Activated gamma-delta T cell treated with anti-CD3 and anti-CD28 coated beads, Interleukin-2, amount 50 U/mL, for 16 hours (primary cell): ENCODE measurements at regions not wholly inside any gene's neighbourhood (a gene's known extent, or its start where the extent isn't known, plus 50 kb on each side); places are given as distances from the start of the nearest gene placed in this dataset.
"Not testable (repeated sequence)": the region's sequence is repeated elsewhere in the genome, so short reads cannot be mapped to it uniquely, and the experiment has no call there.

Experiments
- DNase-seq: peaks from one replicate; pipeline ENCODE4 v3.0.0-alpha.2; 2020; ENCODE audit warnings: low read depth

GRCh38 chr20:53872561-53873229 is 197.7 kb downstream of the BCAS1 start:
- DNase-seq: peak; percentile 23

- no peak for DNase-seq
Observed at GRCh38 chr20:53872081-53872541, 198.3 kb downstream of the BCAS1 start.

- DNase-seq: no peak
Observed at GRCh38 chr20:53871541-53871940, 198.9 kb downstream of the BCAS1 start.

DNA sequence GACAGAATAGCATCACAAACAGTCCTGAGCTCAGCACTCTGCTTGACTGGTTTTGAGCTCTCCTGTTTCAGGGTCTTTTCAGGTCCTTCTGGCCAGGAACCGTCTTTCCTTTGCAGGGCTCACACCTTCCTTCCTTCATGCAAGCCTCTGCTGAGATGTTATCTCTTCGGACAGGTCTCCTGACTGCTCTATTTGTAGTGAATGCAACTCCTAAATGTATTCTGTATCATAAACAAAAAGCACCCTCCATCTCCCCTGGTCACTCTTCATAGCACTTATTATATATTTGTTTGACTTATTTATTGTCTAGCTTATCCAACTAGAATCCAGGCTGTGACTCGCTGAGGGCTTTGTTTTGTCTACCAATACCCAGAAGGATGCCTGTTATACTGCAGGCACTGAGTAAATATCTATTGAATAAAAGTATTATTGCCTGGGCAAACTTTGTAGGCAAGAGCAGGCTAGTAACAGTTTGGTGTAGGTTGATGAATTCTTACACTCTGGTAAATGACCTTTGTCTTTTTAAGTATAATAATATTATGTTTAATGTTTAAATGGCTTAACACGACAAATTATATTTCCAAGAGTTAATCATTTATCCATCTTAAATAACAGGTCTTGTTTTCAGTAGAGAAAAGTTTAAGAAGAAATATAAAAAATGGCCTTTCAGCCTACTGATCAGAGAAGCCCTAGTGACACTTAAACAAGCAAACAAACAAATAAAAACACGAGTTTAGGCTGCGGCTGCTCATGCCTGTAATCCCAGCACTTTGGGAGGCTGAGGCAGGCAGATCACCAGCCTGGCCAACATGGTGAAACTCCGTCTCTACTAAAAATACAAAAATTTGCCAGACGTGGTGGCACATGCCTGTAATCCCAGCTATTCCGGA is 199.7 kb downstream of the BCAS1 start:
- DNase-seq: no peak

GRCh38 chr20:53869466-53870258 is 200.7 kb downstream of the BCAS1 start:
- peak; percentile 57 for DNase-seq

GRCh38 chr20:53867741-53868351 is 202.5 kb downstream of the BCAS1 start:
- DNase-seq: no peak

DNA sequence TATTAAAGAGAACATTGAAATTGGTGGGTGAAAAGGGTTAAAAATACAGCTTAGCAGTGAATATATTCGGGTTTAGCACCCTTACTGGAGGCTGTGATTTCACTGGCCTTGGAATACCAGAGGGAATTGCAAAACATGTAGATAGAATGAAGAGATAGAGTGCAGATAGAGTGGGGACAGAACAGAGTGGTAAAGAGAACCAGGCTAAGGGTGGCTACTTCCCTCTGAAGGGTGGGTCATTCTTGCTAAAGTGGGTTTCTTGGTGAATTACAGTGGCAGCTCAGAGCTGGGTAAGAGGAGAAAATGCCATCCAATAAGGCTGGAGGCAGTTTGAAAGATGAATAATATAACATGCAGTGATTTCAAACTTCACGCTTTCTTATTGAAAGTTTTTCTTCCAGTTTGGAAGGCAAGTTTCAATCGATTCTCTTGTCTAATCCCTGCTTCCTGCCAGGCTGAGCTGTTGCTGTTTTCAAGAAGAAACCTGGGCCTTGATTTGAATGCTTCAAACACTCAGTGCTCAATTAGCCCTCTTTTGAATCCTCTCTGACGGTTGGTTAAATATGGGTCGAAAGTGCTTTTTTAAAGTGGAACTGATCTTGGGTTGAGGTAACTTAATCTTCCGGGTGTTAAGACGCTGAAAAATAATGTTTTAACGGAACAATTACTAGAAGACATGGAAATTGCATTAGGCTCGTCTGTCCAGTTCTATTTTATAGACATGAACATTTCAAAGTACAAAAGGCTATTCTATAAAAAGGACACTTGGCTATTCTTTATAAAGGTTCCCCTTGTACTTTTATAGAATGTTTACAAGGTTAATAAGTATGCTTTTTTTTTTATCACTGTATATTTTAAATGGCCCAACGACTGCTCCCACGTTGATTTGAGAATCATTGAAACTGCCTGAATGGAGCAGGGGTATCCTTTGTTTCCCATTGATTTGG is 203.3 kb downstream of the BCAS1 start:
- no peak for DNase-seq

DNA sequence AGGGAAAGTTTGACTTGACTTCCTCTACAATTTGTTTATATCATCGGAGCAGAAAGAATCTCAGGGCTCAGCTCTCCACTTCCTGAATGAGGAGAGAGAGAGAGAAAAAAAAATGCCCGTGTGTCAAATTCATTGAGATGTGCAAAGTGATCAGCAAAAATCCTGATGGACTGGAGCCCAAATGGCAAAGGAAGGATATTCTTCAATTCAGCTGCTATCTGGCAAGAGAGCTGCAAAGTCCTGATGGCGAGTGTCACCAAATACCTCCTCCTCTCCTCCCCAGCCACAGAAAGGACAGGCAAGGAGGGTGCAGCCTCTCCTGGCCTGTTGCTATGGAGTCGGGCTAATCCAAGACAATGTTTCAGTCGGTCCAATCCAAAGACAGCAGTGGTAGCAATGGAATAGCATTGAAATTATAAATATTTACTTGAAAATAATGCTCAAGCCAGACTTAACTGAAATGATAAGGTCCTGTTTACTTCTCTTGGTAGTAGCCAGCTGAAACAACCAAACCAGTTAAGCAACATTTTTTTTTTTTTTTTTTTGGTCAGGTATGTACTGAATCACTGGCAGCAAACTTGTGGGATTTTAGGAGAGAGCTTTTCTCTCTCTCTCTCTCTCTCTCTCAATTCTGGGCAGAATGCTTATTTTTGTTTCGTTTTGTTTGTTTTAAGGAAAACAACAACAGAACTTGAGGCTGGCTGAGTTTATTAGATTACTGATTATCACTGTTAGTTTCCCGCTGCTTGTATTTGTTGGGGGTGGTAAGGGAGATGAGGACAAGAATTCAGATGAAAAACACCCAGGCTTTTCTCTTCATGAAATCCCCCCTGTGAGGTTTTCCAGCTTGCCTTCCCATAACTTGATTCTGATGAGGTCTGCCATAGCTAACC is 204.2 kb downstream of the BCAS1 start:
- no peak for DNase-seq

GRCh38 chr20:53864765-53865683 is 205.4 kb downstream of the BCAS1 start:
- DNase-seq: not testable (repeated sequence)

DNA sequence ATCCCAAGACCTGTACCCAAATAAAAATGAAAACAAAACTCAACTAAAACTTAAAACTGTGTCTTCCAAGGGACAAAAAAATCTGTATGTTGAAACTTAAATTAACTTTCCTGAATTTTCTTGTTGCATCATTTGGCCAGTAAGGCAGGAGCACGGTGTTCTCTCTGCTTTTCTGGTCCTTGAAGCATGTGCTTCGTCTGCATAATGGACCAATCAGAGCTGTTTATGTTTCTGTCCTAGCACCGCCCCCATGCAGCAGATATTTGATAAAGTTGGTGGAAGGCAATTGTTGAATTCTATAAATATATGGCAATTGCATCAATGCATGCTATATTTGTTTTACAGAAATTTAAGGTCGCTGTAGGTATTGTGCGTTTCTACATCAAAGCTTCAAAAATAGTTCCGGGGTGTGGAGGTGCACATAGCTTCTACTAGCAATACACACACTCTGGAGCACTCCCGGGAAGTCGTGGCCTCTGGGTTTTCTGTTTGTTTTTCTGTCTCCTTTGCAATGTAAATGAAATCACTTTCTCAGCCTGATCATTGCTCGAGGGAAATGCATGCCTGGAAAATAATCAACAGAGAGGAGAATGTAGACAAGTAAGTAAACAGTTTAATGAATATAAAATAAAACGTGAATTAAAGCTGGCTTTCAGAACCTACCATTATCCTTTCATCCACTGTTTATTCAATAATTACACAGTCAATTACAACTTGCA is 206.3 kb downstream of the BCAS1 start:
- not testable (repeated sequence) for DNase-seq

- DNase-seq: not testable (repeated sequence)
Observed at GRCh38 chr20:53863535-53863922, 206.9 kb downstream of the BCAS1 start.

GRCh38 chr20:53863039-53863438 is 207.4 kb downstream of the BCAS1 start:
- not testable (repeated sequence) for DNase-seq

- not testable (repeated sequence) for DNase-seq
Observed at GRCh38 chr20:53862490-53862889, 207.9 kb downstream of the BCAS1 start.

DNA sequence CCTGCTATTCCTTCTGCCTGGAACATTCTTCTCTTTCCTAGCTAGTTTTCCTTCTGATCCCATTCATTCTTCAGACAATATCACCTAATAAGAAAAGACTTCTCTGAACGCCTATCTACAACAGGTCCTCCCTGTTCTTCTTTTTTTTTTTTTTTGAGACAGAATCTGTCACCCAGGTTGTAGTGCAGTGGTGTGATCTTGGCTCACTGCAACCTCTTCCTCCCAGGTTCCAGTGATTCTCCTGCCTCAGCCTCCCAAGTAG is 208.3 kb downstream of the BCAS1 start:
- DNase-seq: not testable (repeated sequence)

GRCh38 chr20:53859684-53860083 is 210.7 kb downstream of the BCAS1 start:
- no peak for DNase-seq

- DNase-seq: not testable (repeated sequence)
Observed at GRCh38 chr20:53859009-53859408, 211.4 kb downstream of the BCAS1 start.

DNA sequence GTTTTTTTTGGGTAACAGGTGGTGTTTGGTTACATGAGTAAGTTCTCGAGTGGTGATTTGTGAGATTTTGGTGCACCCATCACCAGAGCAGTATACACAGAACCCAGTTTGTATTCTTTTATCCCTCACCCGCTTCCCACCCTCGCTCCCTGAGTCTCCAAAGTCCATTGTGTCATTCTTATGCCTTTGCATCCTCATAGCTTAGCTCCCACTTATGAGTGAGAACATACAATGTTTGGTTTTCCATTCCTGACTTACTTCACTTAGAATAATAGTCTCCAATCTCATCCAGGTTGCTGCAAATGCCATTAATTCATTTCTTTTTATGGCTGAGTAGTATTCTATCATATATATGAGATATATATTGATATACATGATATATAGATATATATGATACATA is 211.9 kb downstream of the BCAS1 start:
- DNase-seq: not testable (repeated sequence)

DNA sequence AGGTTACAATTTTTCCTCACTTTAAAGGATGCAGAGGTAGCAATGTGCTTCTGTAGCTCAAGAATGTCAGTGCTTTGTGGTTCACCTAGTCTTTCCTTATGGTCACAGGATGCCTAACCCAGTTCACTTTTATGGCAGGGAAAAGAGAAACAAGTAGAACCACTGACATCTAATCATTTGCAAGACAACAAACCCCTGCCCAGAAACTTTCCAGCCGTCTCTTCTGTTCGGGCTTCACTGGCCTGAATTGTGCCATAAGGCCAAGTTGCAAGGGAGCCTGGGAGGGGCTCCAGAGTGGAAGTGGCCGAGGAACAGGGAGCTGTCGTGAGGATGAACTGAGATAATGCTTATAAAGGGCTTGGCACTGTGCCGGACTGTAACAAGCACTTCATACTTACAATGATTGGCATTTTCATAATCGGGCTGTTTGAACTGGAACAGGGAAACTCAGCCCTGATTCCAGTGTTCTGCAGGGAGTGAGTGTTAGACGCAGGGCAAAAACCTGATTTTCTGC is 212.6 kb downstream of the BCAS1 start:
- DNase-seq: no peak
